HepG2 (cell line): ENCODE measurements at regions not wholly inside any gene's neighbourhood (a gene's known extent, or its start where the extent isn't known, plus 50 kb on each side); places are given as distances from the start of the nearest gene placed in this dataset.

Experiments
- ATAC-seq: fragments of 200-7000 bp; cut with Tn5 transposase; 3 replicates; pipeline ENCODE4 v1.9.1; 2020; ENCODE audit warnings: mild to moderate bottlenecking, moderate library complexity
- BruUV-seq: library from RNA; stranded (reverse); fragments of 400-500 nt; replicated peaks from 2 replicates; lab custom pipeline; 2021; lab: Mats Ljungman, UMichigan
- CTCF ChIA-PET: fragments of 300-600 bp; formaldehyde crosslinking; extraction: SDS; loops from one replicate; lab custom pipeline; 2021; ENCODE audit warnings: low total read pairs, inconsistent platforms, low intra/inter-chr PET ratio; lab: Yijun Ruan, JAX
- POLR2A ChIA-PET: fragments of 350-600 bp; sonication (Branson Sonifier 250); formaldehyde crosslinking; loops from one replicate; lab custom pipeline; 2020; ENCODE audit warnings: antibody characterized with exemption, inconsistent platforms; lab: Yijun Ruan, JAX
- DNase-seq: peaks from one replicate; pipeline ENCODE4 v3.0.0-alpha.2; 2015; ENCODE audit warnings: low spot score
- FAIRE-seq: peaks from 3 replicates; lab custom pipeline; 2011; peaks lifted over from hg19 to GRCh38; lab: Jason Lieb, UNC
- H2AFZ ChIP-seq: one replicate; pipeline ENCODE4 v1.6.1; 2011; ENCODE audit warnings: low read length, inconsistent platforms
- H3K27ac ChIP-seq: fragments of 300-600 bp; 3 replicates; pipeline ENCODE4 v1.8.0; 2011; ENCODE audit warnings: mixed run types, mild to moderate bottlenecking, mixed read lengths, low read length, inconsistent platforms; ENCODE audit not compliant: insufficient read depth; ENCODE audit errors: extremely low read length
- H3K27me3 ChIP-seq, 2 experiments: fragments of 200-600 bp in 1 of 2; 2 replicates in 1 of 2; 3 replicates in 1 of 2; pipeline versions ENCODE4 v1.6.0 to v1.8.0; 2011; ENCODE audit warnings: low read length in 2 of 2, mild to moderate bottlenecking in 2 of 2, moderate library complexity in 2 of 2, inconsistent platforms in 1 of 2; ENCODE audit not compliant: insufficient read depth in 2 of 2, control insufficient read depth in 1 of 2
- H3K36me3 ChIP-seq, 2 experiments: fragments of 200-600 bp in 1 of 2; replicated peaks in 1 of 2; 2 replicates in 1 of 2; 3 replicates in 1 of 2; pipeline versions ENCODE4 v1.5.1 to v1.8.0; 2011; ENCODE audit warnings: low read length in 2 of 2, inconsistent platforms in 1 of 2; ENCODE audit not compliant: insufficient read depth in 2 of 2, control insufficient read depth in 1 of 2
- H3K4me1 ChIP-seq: 2 replicates; pipeline ENCODE4 v1.5.1; 2012; ENCODE audit warnings: low read length, inconsistent platforms; ENCODE audit not compliant: insufficient read depth
- H3K4me2 ChIP-seq: 2 replicates; pipeline ENCODE4 v1.6.0; 2011; ENCODE audit warnings: low read depth, low read length, inconsistent platforms
- H3K4me3 ChIP-seq, 3 experiments: fragments of 200-600 bp in 1 of 3; sonication (generic), shearing (Covaris generic) in 1 of 3; replicated peaks in 1 of 3; 2 replicates each; pipeline ENCODE4 v1.5.1; 2011 to 2016; ENCODE audit warnings: low read length in 3 of 3, inconsistent platforms in 2 of 3, low read depth in 2 of 3, mild to moderate bottlenecking in 2 of 3, control low read depth in 1 of 3, mixed read lengths in 1 of 3; ENCODE audit not compliant: insufficient read depth in 1 of 3
- H3K79me2 ChIP-seq: one replicate; pipeline ENCODE4 v1.6.1; 2011; ENCODE audit warnings: low read length, inconsistent platforms; ENCODE audit not compliant: insufficient read depth
- H3K9ac ChIP-seq: 2 replicates; pipeline ENCODE4 v1.6.0; 2011; ENCODE audit warnings: mild to moderate bottlenecking, low read depth, low read length, inconsistent platforms; ENCODE audit not compliant: insufficient read depth
- H3K9me3 ChIP-seq: 2 replicates; pipeline ENCODE4 v1.5.1; 2012; ENCODE audit warnings: mild to moderate bottlenecking, low read length
- H4K20me1 ChIP-seq: 2 replicates; pipeline ENCODE4 v1.6.0; 2011; ENCODE audit warnings: inconsistent platforms, mild to moderate bottlenecking, low read length, moderate library complexity; ENCODE audit not compliant: insufficient read depth
- HIVEP1 ChIP-seq: sonication (generic); formaldehyde crosslinking; IDR thresholded peaks from 2 replicates; pipeline ENCODE4 v1.4.0; 2020; ENCODE audit warnings: mild to moderate bottlenecking, missing genetic modification reagents
- MEIS2 ChIP-seq: sonication (generic); formaldehyde crosslinking; IDR thresholded peaks from 2 replicates; pipeline ENCODE4 v1.9.0; 2021; ENCODE audit warnings: mild to moderate bottlenecking, missing genetic modification reagents
- MTF2 ChIP-seq: sonication (generic); formaldehyde crosslinking; IDR thresholded peaks from 2 replicates; pipeline ENCODE4 v1.5.0; 2020; ENCODE audit warnings: missing genetic modification reagents, borderline replicate concordance
- POLR2G ChIP-seq: fragments of 200-400 bp; formaldehyde crosslinking; IDR thresholded peaks from 2 replicates; pipeline ENCODE4 v1.6.1; 2018; ENCODE audit warnings: mild to moderate bottlenecking, low read depth, low read length, moderate library complexity
- SMARCC2 ChIP-seq: fragments of 450-650 bp; IDR thresholded peaks from 2 replicates; pipeline ENCODE4 v1.6.1; 2017; ENCODE audit warnings: antibody characterized with exemption, mild to moderate bottlenecking
- ZBTB38 ChIP-seq: sonication (generic); formaldehyde crosslinking; IDR thresholded peaks from 2 replicates; pipeline ENCODE4 v1.5.1; 2020; ENCODE audit warnings: mild to moderate bottlenecking, missing genetic modification reagents
- ZBTB7B ChIP-seq: sonication (generic); formaldehyde crosslinking; IDR thresholded peaks from 2 replicates; pipeline ENCODE4 v1.4.0; 2020; ENCODE audit warnings: missing genetic modification reagents
- ZNF20 ChIP-seq: sonication (generic); formaldehyde crosslinking; IDR thresholded peaks from 2 replicates; pipeline ENCODE4 v1.4.0; 2020; ENCODE audit warnings: mild to moderate bottlenecking, moderate library complexity, missing genetic modification reagents
- WGBS: methylation state at CpG from one replicate; pipeline ENCODE4 v1.1.6; 2017; ENCODE audit warnings: low lambda C conversion rate; 5-methylcytosine and 5-hydroxymethylcytosine counted together
- in situ Hi-C: cut with HindIII; loops from 2 replicates; pipeline ENCODE4 v1.10.0; 2017; ENCODE audit warnings: low pct_unique_long_range_greater_than_20kb; ENCODE audit not compliant: extremely low pct_ligation_motif_present
- intact Hi-C: fragments of 100-400 bp; cut with micrococcal nuclease; formaldehyde crosslinking; loops from one replicate; pipeline ENCODE4 v1.10.0; 2022; ENCODE audit not compliant: unreplicated experiment
- TF ChIP-seq, protein P1 (sequence below): sonication (generic); formaldehyde crosslinking; IDR thresholded peaks from 2 replicates; pipeline ENCODE4 v1.8.0; 2023; ENCODE audit warnings: mild to moderate bottlenecking, missing genetic modification reagents
- TF ChIP-seq, protein P2 (sequence below): sonication (generic); formaldehyde crosslinking; IDR thresholded peaks from 2 replicates; pipeline ENCODE4 v1.4.0; 2020; ENCODE audit warnings: missing genetic modification reagents, borderline replicate concordance

GRCh38 chr10:9126728-9127127 is 1072.2 kb downstream of the GATA3 start:
- H3K79me2 ChIP-seq, result no peaks in the 10 kb centered on the region
- DNase-seq, result no peak
- no peak overlapping the region for H2AFZ ChIP-seq
- ATAC-seq, result no peak
- H4K20me1 ChIP-seq, result no peaks in the 10 kb centered on the region
- no peak overlapping the region for H3K9ac ChIP-seq
- no peaks in the 10 kb centered on the region; a peak in 1 of 5 replicates for H3K27me3 ChIP-seq
- POLR2A ChIA-PET, result no interaction called here
- no peak for FAIRE-seq
- TF ChIP-seq MTF2 (CRISPR knock-in tag), result no peak
- TF ChIP-seq MEIS2, result no peak
- TF ChIP-seq POLR2G, result no peak
- TF ChIP-seq SMARCC2, result no peak
- TF ChIP-seq ZNF20 (CRISPR knock-in tag), result no peak
- TF ChIP-seq ZBTB38 (CRISPR knock-in tag), result no peak
- no peak for TF ChIP-seq ZBTB7B (CRISPR knock-in tag)
- TF ChIP-seq, protein P1, sequence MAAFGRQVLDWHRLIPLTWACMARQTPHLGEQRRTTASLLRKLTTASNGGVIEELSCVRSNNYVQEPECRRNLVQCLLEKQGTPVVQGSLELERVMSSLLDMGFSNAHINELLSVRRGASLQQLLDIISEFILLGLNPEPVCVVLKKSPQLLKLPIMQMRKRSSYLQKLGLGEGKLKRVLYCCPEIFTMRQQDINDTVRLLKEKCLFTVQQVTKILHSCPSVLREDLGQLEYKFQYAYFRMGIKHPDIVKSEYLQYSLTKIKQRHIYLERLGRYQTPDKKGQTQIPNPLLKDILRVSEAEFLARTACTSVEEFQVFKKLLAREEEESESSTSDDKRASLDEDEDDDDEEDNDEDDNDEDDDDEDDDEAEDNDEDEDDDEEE (CRISPR knock-in tag), result no peak
- no peak for TF ChIP-seq HIVEP1 (CRISPR knock-in tag)
- TF ChIP-seq, protein P2, sequence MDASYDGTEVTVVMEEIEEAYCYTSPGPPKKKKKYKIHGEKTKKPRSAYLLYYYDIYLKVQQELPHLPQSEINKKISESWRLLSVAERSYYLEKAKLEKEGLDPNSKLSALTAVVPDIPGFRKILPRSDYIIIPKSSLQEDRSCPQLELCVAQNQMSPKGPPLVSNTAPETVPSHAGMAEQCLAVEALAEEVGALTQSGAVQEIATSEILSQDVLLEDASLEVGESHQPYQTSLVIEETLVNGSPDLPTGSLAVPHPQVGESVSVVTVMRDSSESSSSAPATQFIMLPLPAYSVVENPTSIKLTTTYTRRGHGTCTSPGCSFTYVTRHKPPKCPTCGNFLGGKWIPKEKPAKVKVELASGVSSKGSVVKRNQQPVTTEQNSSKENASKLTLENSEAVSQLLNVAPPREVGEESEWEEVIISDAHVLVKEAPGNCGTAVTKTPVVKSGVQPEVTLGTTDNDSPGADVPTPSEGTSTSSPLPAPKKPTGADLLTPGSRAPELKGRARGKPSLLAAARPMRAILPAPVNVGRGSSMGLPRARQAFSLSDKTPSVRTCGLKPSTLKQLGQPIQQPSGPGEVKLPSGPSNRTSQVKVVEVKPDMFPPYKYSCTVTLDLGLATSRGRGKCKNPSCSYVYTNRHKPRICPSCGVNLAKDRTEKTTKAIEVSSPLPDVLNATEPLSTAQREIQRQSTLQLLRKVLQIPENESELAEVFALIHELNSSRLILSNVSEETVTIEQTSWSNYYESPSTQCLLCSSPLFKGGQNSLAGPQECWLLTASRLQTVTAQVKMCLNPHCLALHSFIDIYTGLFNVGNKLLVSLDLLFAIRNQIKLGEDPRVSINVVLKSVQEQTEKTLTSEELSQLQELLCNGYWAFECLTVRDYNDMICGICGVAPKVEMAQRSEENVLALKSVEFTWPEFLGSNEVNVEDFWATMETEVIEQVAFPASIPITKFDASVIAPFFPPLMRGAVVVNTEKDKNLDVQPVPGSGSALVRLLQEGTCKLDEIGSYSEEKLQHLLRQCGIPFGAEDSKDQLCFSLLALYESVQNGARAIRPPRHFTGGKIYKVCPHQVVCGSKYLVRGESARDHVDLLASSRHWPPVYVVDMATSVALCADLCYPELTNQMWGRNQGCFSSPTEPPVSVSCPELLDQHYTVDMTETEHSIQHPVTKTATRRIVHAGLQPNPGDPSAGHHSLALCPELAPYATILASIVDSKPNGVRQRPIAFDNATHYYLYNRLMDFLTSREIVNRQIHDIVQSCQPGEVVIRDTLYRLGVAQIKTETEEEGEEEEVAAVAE, result no peak
- no peaks in the 10 kb centered on the region for H3K36me3 ChIP-seq
- H3K4me3 ChIP-seq, result no peak overlapping the region
- in situ Hi-C loops (no loop called here), intact Hi-C loops (no loop called here)
- no peaks in the 10 kb centered on the region for H3K9me3 ChIP-seq
- CTCF ChIA-PET, result no interaction called here
- no peaks in the 10 kb centered on the region for H3K4me1 ChIP-seq
- no peak overlapping the region for H3K27ac ChIP-seq
- 0% methylated on average over 4 of the region's 4 CpGs for WGBS
- no TSS peak for BruUV-seq
- no peak overlapping the region for H3K4me2 ChIP-seq
